ENCODE measurements at regions not wholly inside any gene's neighbourhood (a gene's known extent, or its start where the extent isn't known, plus 50 kb on each side); places are given as distances from the start of the nearest gene placed in this dataset.

DNA sequence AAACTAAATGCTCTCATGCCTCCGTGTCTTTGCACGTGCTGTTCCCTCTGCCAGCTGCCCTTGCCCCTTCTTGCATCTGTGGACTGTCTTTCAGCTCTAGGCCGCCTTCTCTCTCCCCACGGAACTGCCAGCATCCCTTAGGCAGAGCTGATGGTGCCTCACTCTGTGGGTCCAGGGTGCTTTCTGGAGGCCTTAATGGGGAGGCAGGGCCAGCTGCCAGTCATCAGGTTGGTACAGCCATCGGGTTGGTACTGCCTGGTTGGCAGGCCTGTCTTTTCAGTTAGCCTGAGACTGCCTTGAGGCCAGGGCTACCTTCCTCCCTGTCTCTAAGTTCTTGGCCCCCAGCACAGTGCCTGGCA lies 61.4 kb upstream of the TARBP1 start:
- H3K9me3 Mint-ChIP-seq: no peaks in the 10 kb centered on the region
- DNase-seq: no peak
- H3K4me1 Mint-ChIP-seq: peaks cover 18 to 29% of the 10 kb centered on the region in 2 donors
- H3K36me3 Mint-ChIP-seq: no peaks in the 10 kb centered on the region
- no peak overlapping the region for H3K4me3 Mint-ChIP-seq
- H3K27ac Mint-ChIP-seq: peak overlapping the region; percentile 37
- ATAC-seq (replicated peaks): no peak
- no peaks in the 10 kb centered on the region for H3K27me3 Mint-ChIP-seq

GRCh38 chr1:234539666-234540403 lies 60.9 kb upstream of the TARBP1 start:
- no peaks in the 10 kb centered on the region for H3K27me3 Mint-ChIP-seq
- H3K27ac Mint-ChIP-seq: no peak overlapping the region
- H3K4me3 Mint-ChIP-seq: peak overlapping the region in 1 of 2 donors; percentile 28
- no peaks in the 10 kb centered on the region for H3K9me3 Mint-ChIP-seq
- H3K36me3 Mint-ChIP-seq: no peaks in the 10 kb centered on the region
- ATAC-seq (replicated peaks) (peak; percentile 44 to 53), DNase-seq (no peak)
- H3K4me1 Mint-ChIP-seq: peaks cover 18 to 28% of the 10 kb centered on the region in 2 donors

DNA sequence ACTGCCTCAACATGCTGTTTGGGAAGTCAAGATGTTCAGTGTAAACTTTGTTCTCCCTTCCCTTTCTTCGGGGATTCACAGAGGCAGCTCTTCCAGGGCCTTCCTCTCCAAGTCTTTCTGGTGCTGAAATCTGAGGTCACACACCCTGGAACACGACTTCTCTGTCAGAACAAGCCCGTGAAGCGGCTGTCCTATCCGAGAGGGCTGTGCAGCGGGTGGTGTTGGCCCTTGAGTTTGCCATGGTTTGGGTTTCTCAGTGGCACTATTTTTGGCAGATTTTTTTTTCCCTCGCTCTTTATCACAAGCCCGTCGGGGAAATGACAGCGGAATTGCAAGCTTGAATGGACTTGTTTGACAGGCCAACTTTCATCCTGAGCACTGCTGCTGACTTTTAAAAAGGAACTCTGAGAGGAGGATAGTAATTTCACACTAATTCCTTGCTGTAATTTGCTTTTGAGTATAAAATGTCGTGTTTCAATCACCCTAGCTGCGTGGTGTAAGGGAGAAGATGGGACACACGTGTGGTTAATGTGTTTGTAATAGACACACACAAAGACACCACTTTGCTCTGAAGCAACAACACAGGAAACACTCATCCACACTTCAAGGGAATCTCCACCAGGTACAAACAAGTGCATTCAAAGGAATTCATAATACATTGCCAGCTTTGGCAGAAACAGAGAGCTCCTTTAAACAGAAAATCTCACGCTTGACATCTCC lies 60.1 kb upstream of the TARBP1 start:
- Mint-ChIP-seq H3K27ac (peak overlapping the region; percentile 53), H3K4me3 (peak overlapping the region; percentile 11 to 28), H3K4me1 (peaks cover 13 to 24% of the 10 kb centered on the region in 2 donors), H3K36me3 (no peaks in the 10 kb centered on the region), H3K9me3 (no peaks in the 10 kb centered on the region), H3K27me3 (no peaks in the 10 kb centered on the region)
- ATAC-seq (replicated peaks) (peak; percentile 68 to 72), DNase-seq (no peak)

GRCh38 chr1:234538062-234538731 lies 59.2 kb upstream of the TARBP1 start:
- H3K36me3 Mint-ChIP-seq: no peaks in the 10 kb centered on the region
- DNase-seq (no peak), ATAC-seq (replicated peaks) (no peak)
- H3K27me3 Mint-ChIP-seq: no peaks in the 10 kb centered on the region
- H3K9me3 Mint-ChIP-seq: no peaks in the 10 kb centered on the region
- H3K4me3 Mint-ChIP-seq: no peak overlapping the region
- peaks cover 13 to 24% of the 10 kb centered on the region in 2 donors for H3K4me1 Mint-ChIP-seq
- no peak overlapping the region for H3K27ac Mint-ChIP-seq

GRCh38 chr1:234537236-234537635 lies 58.3 kb upstream of the TARBP1 start:
- H3K4me3 Mint-ChIP-seq: no peak overlapping the region
- DNase-seq (no peak), ATAC-seq (replicated peaks) (no peak)
- peaks cover 13 to 24% of the 10 kb centered on the region in 2 donors for H3K4me1 Mint-ChIP-seq
- H3K36me3 Mint-ChIP-seq: no peaks in the 10 kb centered on the region
- no peaks in the 10 kb centered on the region for H3K27me3 Mint-ChIP-seq
- no peak overlapping the region for H3K27ac Mint-ChIP-seq
- no peaks in the 10 kb centered on the region for H3K9me3 Mint-ChIP-seq

GRCh38 chr1:234536741-234537140 lies 57.8 kb upstream of the TARBP1 start:
- H3K27ac Mint-ChIP-seq: no peak overlapping the region
- H3K4me3 Mint-ChIP-seq: no peak overlapping the region
- peaks cover 13 to 24% of the 10 kb centered on the region in 2 donors for H3K4me1 Mint-ChIP-seq
- ATAC-seq (replicated peaks) (no peak), DNase-seq (no peak)
- no peaks in the 10 kb centered on the region for H3K9me3 Mint-ChIP-seq
- no peaks in the 10 kb centered on the region for H3K36me3 Mint-ChIP-seq
- no peaks in the 10 kb centered on the region for H3K27me3 Mint-ChIP-seq

- Mint-ChIP-seq H3K4me1 (peaks cover 13 to 24% of the 10 kb centered on the region in 2 donors), H3K27ac (no peak overlapping the region), H3K9me3 (no peaks in the 10 kb centered on the region), H3K36me3 (no peaks in the 10 kb centered on the region), H3K4me3 (no peak overlapping the region), H3K27me3 (no peaks in the 10 kb centered on the region)
- no peak for ATAC-seq (replicated peaks)
- no peak for DNase-seq
Observed at GRCh38 chr1:234535763-234536515, 57.0 kb upstream of the TARBP1 start.

DNA sequence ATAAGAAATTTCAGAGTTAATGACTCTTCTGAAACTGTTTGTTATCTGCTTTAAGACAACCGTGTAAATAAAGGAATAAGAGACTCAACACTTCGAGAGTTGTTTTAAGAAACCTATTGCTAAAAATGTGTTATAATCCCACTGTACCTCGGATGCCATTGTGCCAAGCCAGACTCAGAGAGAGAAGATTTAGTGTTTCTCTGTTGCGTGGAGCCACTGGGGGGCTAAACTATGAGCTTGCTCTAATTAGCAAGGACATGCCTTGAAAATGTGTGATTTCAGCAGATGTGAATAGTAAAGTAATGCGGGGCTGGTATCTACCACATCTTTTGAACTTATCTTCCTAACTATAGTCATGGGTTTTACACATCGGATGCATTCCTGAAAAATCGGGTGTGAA lies 56.2 kb upstream of the TARBP1 start:
- no peak for DNase-seq
- H3K27ac Mint-ChIP-seq: no peak overlapping the region
- no peaks in the 10 kb centered on the region for H3K36me3 Mint-ChIP-seq

DNA sequence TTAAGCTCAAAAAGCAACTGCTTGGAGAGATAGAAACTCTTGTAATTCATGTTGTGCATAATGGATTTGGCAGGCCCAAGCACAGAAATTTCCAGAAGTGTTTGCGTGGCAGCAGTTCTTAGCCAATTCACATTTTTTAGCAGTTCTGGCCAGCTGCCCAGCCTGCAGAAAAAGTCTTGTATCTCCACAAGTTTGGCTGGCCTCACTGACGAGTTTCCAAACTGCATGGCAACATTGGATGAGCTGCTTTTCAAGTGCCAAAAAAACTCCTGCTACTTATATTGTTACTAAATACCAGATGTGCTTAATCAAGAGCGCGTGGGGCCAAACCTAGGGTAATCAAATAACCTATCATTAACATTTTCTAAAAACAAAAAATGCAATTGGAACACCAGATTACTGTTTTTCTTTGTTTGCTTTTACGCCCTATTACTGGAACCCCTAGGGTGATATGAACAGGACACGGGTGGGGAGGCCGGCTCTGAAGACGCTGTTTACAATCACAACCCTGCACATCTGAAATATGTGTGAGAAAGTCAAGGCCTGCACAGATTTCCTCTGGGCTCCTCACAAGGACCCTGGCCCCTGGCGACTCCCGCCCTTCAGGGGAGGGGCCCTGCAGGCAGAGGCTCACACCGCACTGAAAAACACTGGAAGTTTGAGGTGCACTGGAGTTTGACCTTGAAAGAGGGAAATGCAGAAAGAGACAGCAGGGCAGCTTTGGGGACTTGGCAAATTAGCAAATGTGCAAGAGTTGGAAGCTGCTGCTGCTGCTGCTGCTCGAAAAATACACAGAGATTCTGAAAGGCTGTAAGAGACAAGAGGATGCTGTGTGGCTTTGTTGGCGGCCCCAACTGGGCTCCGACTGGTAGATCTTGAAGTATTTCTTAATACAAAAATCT lies 55.2 kb upstream of the TARBP1 start:
- no peaks in the 10 kb centered on the region for H3K9me3 Mint-ChIP-seq
- H3K27ac Mint-ChIP-seq: no peak overlapping the region
- H3K36me3 Mint-ChIP-seq: no peaks in the 10 kb centered on the region
- H3K27me3 Mint-ChIP-seq: peaks cover 0 to 3% of the 10 kb centered on the region in 2 donors
- no peak for ATAC-seq (replicated peaks)
- DNase-seq: no peak
- peaks cover 9 to 21% of the 10 kb centered on the region in 2 donors for H3K4me1 Mint-ChIP-seq
- no peak overlapping the region for H3K4me3 Mint-ChIP-seq

More for the DNA sequence above, 56.2 kb upstream of the TARBP1 start:
- Mint-ChIP-seq H3K4me3 (no peak overlapping the region), H3K9me3 (no peaks in the 10 kb centered on the region), H3K4me1 (peaks cover 13 to 23% of the 10 kb centered on the region in 2 donors), H3K27me3 (peaks cover 0 to 3% of the 10 kb centered on the region in 2 donors)
- no peak for ATAC-seq (replicated peaks)

DNA sequence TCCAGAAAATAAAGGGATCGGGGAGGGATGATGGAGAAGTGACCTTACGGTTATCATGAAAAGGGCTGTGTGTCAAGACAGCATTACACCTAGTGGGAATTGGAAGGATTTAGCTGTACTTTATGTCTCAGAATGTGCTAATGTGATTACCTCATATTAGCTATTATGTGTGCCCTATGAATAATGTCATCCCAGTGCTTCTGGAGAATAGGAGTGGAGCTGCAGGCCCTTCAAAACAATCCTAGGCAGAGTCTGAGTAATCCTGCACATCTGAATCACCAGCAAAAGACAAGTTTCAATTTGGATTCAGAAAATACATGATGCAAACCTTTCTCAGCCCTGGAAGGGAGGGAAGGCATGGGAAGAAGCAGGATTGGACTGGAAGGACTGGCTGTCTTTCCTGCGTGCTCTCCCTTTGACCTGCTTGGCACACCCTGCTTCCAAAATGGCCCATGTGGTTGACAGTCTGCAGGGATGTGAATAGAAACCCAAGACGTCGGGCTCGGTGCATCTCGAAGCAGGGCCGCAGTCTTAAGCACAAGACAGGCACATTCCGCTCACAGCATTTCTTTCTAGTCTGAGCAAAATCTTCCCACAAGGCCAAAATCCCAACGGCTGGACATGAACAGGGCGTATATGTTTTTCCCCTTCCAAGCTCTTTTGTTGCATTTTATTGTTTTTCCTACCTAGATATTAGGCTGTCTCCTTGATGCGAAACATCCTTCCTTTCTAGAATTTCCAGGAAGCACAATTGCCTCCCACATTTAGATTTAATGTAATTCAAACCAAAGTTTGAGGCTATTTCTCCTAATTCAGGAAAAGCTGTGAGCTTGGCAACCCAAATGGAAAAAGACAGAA lies 54.3 kb upstream of the TARBP1 start:
- Mint-ChIP-seq H3K27ac (no peak overlapping the region), H3K9me3 (no peaks in the 10 kb centered on the region), H3K4me1 (peaks cover 10 to 24% of the 10 kb centered on the region in 2 donors), H3K4me3 (no peak overlapping the region), H3K36me3 (no peaks in the 10 kb centered on the region), H3K27me3 (peaks cover 0 to 3% of the 10 kb centered on the region in 2 donors)
- no peak for DNase-seq
- no peak for ATAC-seq (replicated peaks)

GRCh38 chr1:234532503-234532922 lies 53.5 kb upstream of the TARBP1 start:
- Mint-ChIP-seq H3K9me3 (no peaks in the 10 kb centered on the region), H3K4me1 (peaks cover 13 to 26% of the 10 kb centered on the region in 2 donors), H3K4me3 (no peak overlapping the region), H3K27me3 (peaks cover 0 to 3% of the 10 kb centered on the region in 2 donors), H3K27ac (no peak overlapping the region), H3K36me3 (no peaks in the 10 kb centered on the region)
- DNase-seq (no peak), ATAC-seq (replicated peaks) (no peak)

- no peak for DNase-seq
- peaks cover 16 to 21% of the 10 kb centered on the region in 2 donors for H3K4me1 Mint-ChIP-seq
Observed at GRCh38 chr1:234531151-234531635, 52.2 kb upstream of the TARBP1 start.

More at GRCh38 chr1:234531151-234531635, 52.2 kb upstream of the TARBP1 start:
- Mint-ChIP-seq H3K4me3 (no peak overlapping the region), H3K27me3 (peaks cover 0 to 3% of the 10 kb centered on the region in 2 donors), H3K27ac (no peak overlapping the region), H3K9me3 (no peaks in the 10 kb centered on the region), H3K36me3 (no peaks in the 10 kb centered on the region)
- ATAC-seq (replicated peaks): no peak
